HL-60 (cell line): ENCODE measurements at regions not wholly inside any gene's neighbourhood (a gene's known extent, or its start where the extent isn't known, plus 50 kb on each side); places are given as distances from the start of the nearest gene placed in this dataset.
"Not testable (repeated sequence)": the region's sequence is repeated elsewhere in the genome, so short reads cannot be mapped to it uniquely, and the experiment has no call there.

Experiments
- GABPA ChIP-seq: IDR thresholded peaks from 2 replicates; pipeline ENCODE4 v1.6.1; 2012; ENCODE audit warnings: low read depth
- TF ChIP-seq, protein P1 (sequence below): IDR thresholded peaks from one replicate; pipeline ENCODE4 v1.5.1; 2011; ENCODE audit warnings: low read length, control low read depth, inconsistent platforms; ENCODE audit not compliant: insufficient read depth

DNA sequence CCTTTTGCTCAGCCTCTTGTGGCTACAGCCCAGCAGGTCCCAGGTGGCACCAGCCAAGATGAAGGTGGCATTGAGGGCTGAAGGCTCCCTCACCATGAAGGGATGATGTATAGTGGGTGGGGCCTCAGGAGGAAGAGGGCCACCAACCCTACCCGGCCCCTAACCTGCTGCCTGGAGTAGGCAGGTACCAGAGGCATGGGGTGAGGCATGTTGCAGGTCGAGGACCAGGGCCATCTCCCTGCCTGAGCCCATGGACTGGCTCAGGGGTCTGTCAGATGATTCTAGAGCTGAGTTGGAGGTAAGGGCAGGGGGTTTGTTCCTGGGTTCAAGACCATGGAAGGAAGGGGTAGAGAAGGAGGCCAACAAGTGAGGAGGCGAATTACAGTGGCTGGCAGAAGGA lies 231.1 kb downstream of the POTEM start:
- TF ChIP-seq, protein P1, sequence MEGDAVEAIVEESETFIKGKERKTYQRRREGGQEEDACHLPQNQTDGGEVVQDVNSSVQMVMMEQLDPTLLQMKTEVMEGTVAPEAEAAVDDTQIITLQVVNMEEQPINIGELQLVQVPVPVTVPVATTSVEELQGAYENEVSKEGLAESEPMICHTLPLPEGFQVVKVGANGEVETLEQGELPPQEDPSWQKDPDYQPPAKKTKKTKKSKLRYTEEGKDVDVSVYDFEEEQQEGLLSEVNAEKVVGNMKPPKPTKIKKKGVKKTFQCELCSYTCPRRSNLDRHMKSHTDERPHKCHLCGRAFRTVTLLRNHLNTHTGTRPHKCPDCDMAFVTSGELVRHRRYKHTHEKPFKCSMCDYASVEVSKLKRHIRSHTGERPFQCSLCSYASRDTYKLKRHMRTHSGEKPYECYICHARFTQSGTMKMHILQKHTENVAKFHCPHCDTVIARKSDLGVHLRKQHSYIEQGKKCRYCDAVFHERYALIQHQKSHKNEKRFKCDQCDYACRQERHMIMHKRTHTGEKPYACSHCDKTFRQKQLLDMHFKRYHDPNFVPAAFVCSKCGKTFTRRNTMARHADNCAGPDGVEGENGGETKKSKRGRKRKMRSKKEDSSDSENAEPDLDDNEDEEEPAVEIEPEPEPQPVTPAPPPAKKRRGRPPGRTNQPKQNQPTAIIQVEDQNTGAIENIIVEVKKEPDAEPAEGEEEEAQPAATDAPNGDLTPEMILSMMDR: not testable (repeated sequence)
- not testable (repeated sequence) for TF ChIP-seq GABPA
